ENCODE measurements at regions not wholly inside any gene's neighbourhood (a gene's known extent, or its start where the extent isn't known, plus 50 kb on each side); places are given as distances from the start of the nearest gene placed in this dataset.

DNA sequence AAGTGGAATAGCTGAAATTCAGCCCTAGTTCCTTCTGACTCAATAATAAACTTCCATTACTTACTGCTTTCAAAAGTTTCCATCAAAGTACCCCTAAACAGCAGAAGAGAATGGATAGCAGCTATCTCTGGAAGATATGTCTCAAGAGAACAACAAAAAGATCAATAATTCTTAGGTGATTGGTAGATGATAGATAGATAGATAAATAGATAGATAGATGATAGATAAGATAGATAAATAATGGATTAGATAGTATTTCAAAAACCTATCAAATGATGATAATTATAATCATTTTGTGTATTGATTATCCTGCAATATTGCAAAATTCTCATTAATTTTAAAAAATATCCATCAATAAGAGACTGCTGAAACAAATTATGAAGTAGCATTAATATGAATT is 97.4 kb upstream of the CCND2 start:
- Histone ChIP-seq H2AK5ac (ENCODE audit: low read depth, low read length) (no peak overlapping the region), H3K4me3 (ENCODE audit: low read length in 2 of 2) (no peak overlapping the region), H3K36me3 (replicated peaks in 1 of 2; ENCODE audit: control insufficient read depth in 2 of 2, insufficient read depth in 2 of 2, low read length in 2 of 2) (no peaks in the 10 kb centered on the region), H4K91ac (ENCODE audit: low read depth, low read length, poor library complexity) (no peak overlapping the region), H2BK12ac (ENCODE audit: low read length) (no peak overlapping the region), H3K9me3 (replicated peaks in 1 of 2; ENCODE audit: control insufficient read depth in 2 of 2, insufficient read depth in 1 of 2, low read depth in 1 of 2, low read length in 2 of 2) (no peaks in the 10 kb centered on the region), H3K79me1 (ENCODE audit: low read depth, low read length) (no peaks in the 10 kb centered on the region), H2AFZ (ENCODE audit: low read length) (no peak overlapping the region), H3K18ac (ENCODE audit: low read length) (no peak overlapping the region), H3K27me3 (ENCODE audit: control insufficient read depth in 3 of 3, insufficient read depth in 3 of 3, low read depth in 1 of 3, low read length in 3 of 3) (no peaks in the 10 kb centered on the region), H3K23ac (ENCODE audit: low read depth, low read length, poor library complexity) (no peak overlapping the region), H3K9ac (ENCODE audit: low read depth, low read length, poor library complexity) (no peak overlapping the region), H3K14ac (ENCODE audit: low read length) (no peak overlapping the region), H2BK15ac (ENCODE audit: low read length) (no peak overlapping the region), H3K27ac (replicated peaks; ENCODE audit: low read length) (no peak overlapping the region), H3K4me1 (ENCODE audit: control insufficient read depth in 2 of 2, insufficient read depth in 1 of 2, low read depth in 1 of 2, low read length in 2 of 2) (no peaks in the 10 kb centered on the region), H3K4me2 (ENCODE audit: insufficient read depth, low read length, poor library complexity, severe bottlenecking) (no peak overlapping the region), H4K8ac (ENCODE audit: low read depth, low read length) (no peak overlapping the region), H3K4ac (ENCODE audit: low read length) (no peak overlapping the region), H2BK120ac (ENCODE audit: low read depth, low read length) (no peak overlapping the region), H2BK5ac (ENCODE audit: low read length) (no peak overlapping the region)
- DNase-seq (ENCODE audit: low spot score), result no peak

DNA sequence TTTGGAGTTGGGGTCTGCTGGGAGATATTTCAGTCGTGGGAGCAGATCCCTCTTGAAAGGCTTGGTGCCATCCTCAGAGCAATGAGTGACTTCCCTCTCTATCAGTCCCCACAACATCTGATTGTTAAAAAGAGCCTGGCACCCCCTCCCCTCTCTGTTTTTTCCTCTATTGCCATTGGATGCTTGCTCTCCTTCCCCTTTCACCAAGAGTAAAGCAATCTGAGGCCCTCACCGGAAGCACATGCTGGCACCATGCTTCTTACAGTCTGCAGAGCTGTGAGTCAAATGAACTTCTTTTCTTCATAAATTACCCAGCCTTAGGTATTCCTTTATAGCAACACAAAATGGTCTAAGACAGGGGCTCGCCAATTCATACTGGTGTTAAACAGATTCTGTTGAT is 99.1 kb upstream of the CCND2 start:
- no peak overlapping the region for H4K8ac ChIP-seq (ENCODE audit: low read depth, low read length)
- H3K9ac ChIP-seq (ENCODE audit: low read depth, low read length, poor library complexity), result no peak overlapping the region
- peaks cover 0 to 4% (median 0%) of the 10 kb centered on the region in 3 experiments for H3K27me3 ChIP-seq (ENCODE audit: control insufficient read depth in 3 of 3, insufficient read depth in 3 of 3, low read depth in 1 of 3, low read length in 3 of 3)
- no peak overlapping the region for H2BK5ac ChIP-seq (ENCODE audit: low read length)
- no peak overlapping the region for H2AK5ac ChIP-seq (ENCODE audit: low read depth, low read length)
- no peaks in the 10 kb centered on the region for H3K9me3 ChIP-seq (replicated peaks in 1 of 2; ENCODE audit: control insufficient read depth in 2 of 2, insufficient read depth in 1 of 2, low read depth in 1 of 2, low read length in 2 of 2)
- no peak overlapping the region for H2BK12ac ChIP-seq (ENCODE audit: low read length)
- DNase-seq (ENCODE audit: low spot score), result no peak
- H2BK15ac ChIP-seq (ENCODE audit: low read length), result no peak overlapping the region
- no peaks in the 10 kb centered on the region for H3K4me1 ChIP-seq (ENCODE audit: control insufficient read depth in 2 of 2, insufficient read depth in 1 of 2, low read depth in 1 of 2, low read length in 2 of 2)
- no peak overlapping the region for H3K14ac ChIP-seq (ENCODE audit: low read length)
- H3K18ac ChIP-seq (ENCODE audit: low read length), result no peak overlapping the region
- H3K79me1 ChIP-seq (ENCODE audit: low read depth, low read length), result no peaks in the 10 kb centered on the region
- no peaks in the 10 kb centered on the region for H3K36me3 ChIP-seq (replicated peaks in 1 of 2; ENCODE audit: control insufficient read depth in 2 of 2, insufficient read depth in 2 of 2, low read length in 2 of 2)
- H3K4me3 ChIP-seq (ENCODE audit: low read length in 2 of 2), result no peak overlapping the region
- no peak overlapping the region for H3K4ac ChIP-seq (ENCODE audit: low read length)
- no peak overlapping the region for H3K4me2 ChIP-seq (ENCODE audit: insufficient read depth, low read length, poor library complexity, severe bottlenecking)
- no peak overlapping the region for H2AFZ ChIP-seq (ENCODE audit: low read length)
- H2BK120ac ChIP-seq (ENCODE audit: low read depth, low read length), result no peak overlapping the region
- no peak overlapping the region for H4K91ac ChIP-seq (ENCODE audit: low read depth, low read length, poor library complexity)
- H3K23ac ChIP-seq (ENCODE audit: low read depth, low read length, poor library complexity), result no peak overlapping the region
- no peak overlapping the region for H3K27ac ChIP-seq (replicated peaks; ENCODE audit: low read length)
- WGBS, 2 donors (ENCODE audit: extremely low coverage in 2 of 2, insufficient read length in 2 of 2, insufficient replicate concordance in 1 of 2), result no CpG with 5 or more reads among the region's 3 CpGs

GRCh38 chr12:4172999-4173398 is 100.6 kb upstream of the CCND2 start:
- Histone ChIP-seq H3K14ac (ENCODE audit: low read length) (no peak overlapping the region), H3K4me2 (ENCODE audit: insufficient read depth, low read length, poor library complexity, severe bottlenecking) (no peak overlapping the region), H3K36me3 (replicated peaks in 1 of 2; ENCODE audit: control insufficient read depth in 2 of 2, insufficient read depth in 2 of 2, low read length in 2 of 2) (no peaks in the 10 kb centered on the region), H3K27ac (replicated peaks; ENCODE audit: low read length) (no peak overlapping the region), H4K8ac (ENCODE audit: low read depth, low read length) (no peak overlapping the region), H3K18ac (ENCODE audit: low read length) (no peak overlapping the region), H3K4me3 (ENCODE audit: low read length in 2 of 2) (no peak overlapping the region), H3K9ac (ENCODE audit: low read depth, low read length, poor library complexity) (no peak overlapping the region), H2BK12ac (ENCODE audit: low read length) (no peak overlapping the region), H2BK15ac (ENCODE audit: low read length) (no peak overlapping the region), H2BK5ac (ENCODE audit: low read length) (no peak overlapping the region), H2AFZ (ENCODE audit: low read length) (no peak overlapping the region), H2BK120ac (ENCODE audit: low read depth, low read length) (no peak overlapping the region), H3K4me1 (ENCODE audit: control insufficient read depth in 2 of 2, insufficient read depth in 1 of 2, low read depth in 1 of 2, low read length in 2 of 2) (no peaks in the 10 kb centered on the region), H2AK5ac (ENCODE audit: low read depth, low read length) (no peak overlapping the region), H3K27me3 (ENCODE audit: control insufficient read depth in 3 of 3, insufficient read depth in 3 of 3, low read depth in 1 of 3, low read length in 3 of 3) (peaks cover 0 to 8% (median 0%) of the 10 kb centered on the region in 3 experiments), H4K91ac (ENCODE audit: low read depth, low read length, poor library complexity) (no peak overlapping the region), H3K4ac (ENCODE audit: low read length) (no peak overlapping the region), H3K79me1 (ENCODE audit: low read depth, low read length) (no peaks in the 10 kb centered on the region), H3K23ac (ENCODE audit: low read depth, low read length, poor library complexity) (no peak overlapping the region), H3K9me3 (replicated peaks in 1 of 2; ENCODE audit: control insufficient read depth in 2 of 2, insufficient read depth in 1 of 2, low read depth in 1 of 2, low read length in 2 of 2) (no peaks in the 10 kb centered on the region)
- no CpG with 5 or more reads among the region's 4 CpGs for WGBS, 2 donors (ENCODE audit: extremely low coverage in 2 of 2, insufficient read length in 2 of 2, insufficient replicate concordance in 1 of 2)
- no peak for DNase-seq (ENCODE audit: low spot score)

GRCh38 chr12:4171742-4172141 is 101.8 kb upstream of the CCND2 start:
- H2BK5ac ChIP-seq (ENCODE audit: low read length), result no peak overlapping the region
- H3K4me3 ChIP-seq (ENCODE audit: low read length in 2 of 2), result no peak overlapping the region
- H2BK15ac ChIP-seq (ENCODE audit: low read length), result no peak overlapping the region
- no peaks in the 10 kb centered on the region for H3K4me1 ChIP-seq (ENCODE audit: control insufficient read depth in 2 of 2, insufficient read depth in 1 of 2, low read depth in 1 of 2, low read length in 2 of 2)
- H3K18ac ChIP-seq (ENCODE audit: low read length), result no peak overlapping the region
- peaks cover 0 to 10% (median 0%) of the 10 kb centered on the region in 3 experiments for H3K27me3 ChIP-seq (ENCODE audit: control insufficient read depth in 3 of 3, insufficient read depth in 3 of 3, low read depth in 1 of 3, low read length in 3 of 3)
- H3K27ac ChIP-seq (replicated peaks; ENCODE audit: low read length), result no peak overlapping the region
- no peak overlapping the region for H3K4me2 ChIP-seq (ENCODE audit: insufficient read depth, low read length, poor library complexity, severe bottlenecking)
- no peak overlapping the region for H3K9ac ChIP-seq (ENCODE audit: low read depth, low read length, poor library complexity)
- H3K79me1 ChIP-seq (ENCODE audit: low read depth, low read length), result no peaks in the 10 kb centered on the region
- H3K4ac ChIP-seq (ENCODE audit: low read length), result no peak overlapping the region
- H2AFZ ChIP-seq (ENCODE audit: low read length), result no peak overlapping the region
- H3K23ac ChIP-seq (ENCODE audit: low read depth, low read length, poor library complexity), result no peak overlapping the region
- WGBS, 2 donors (ENCODE audit: extremely low coverage in 2 of 2, insufficient read length in 2 of 2, insufficient replicate concordance in 1 of 2), result no CpG with 5 or more reads among the region's 3 CpGs
- H3K36me3 ChIP-seq (replicated peaks in 1 of 2; ENCODE audit: control insufficient read depth in 2 of 2, insufficient read depth in 2 of 2, low read length in 2 of 2), result no peaks in the 10 kb centered on the region
- DNase-seq (ENCODE audit: low spot score), result no peak
- no peak overlapping the region for H2BK120ac ChIP-seq (ENCODE audit: low read depth, low read length)
- H3K14ac ChIP-seq (ENCODE audit: low read length), result no peak overlapping the region
- H4K91ac ChIP-seq (ENCODE audit: low read depth, low read length, poor library complexity), result no peak overlapping the region
- H3K9me3 ChIP-seq (replicated peaks in 1 of 2; ENCODE audit: control insufficient read depth in 2 of 2, insufficient read depth in 1 of 2, low read depth in 1 of 2, low read length in 2 of 2), result no peaks in the 10 kb centered on the region
- no peak overlapping the region for H2AK5ac ChIP-seq (ENCODE audit: low read depth, low read length)
- no peak overlapping the region for H4K8ac ChIP-seq (ENCODE audit: low read depth, low read length)
- H2BK12ac ChIP-seq (ENCODE audit: low read length), result no peak overlapping the region
